Liver (tissue), 8 donors: ENCODE measurements at regions not wholly inside any gene's neighbourhood (a gene's known extent, or its start where the extent isn't known, plus 50 kb on each side); places are given as distances from the start of the nearest gene placed in this dataset.

Experiments used
- DNase-seq: peaks from one replicate; pipeline ENCODE4 v3.0.0-alpha.2; 2017; ENCODE audit warnings: low spot score
- H3K27ac ChIP-seq, 2 donors: one replicate each; pipeline ENCODE4 v1.7.0; 2013; ENCODE audit warnings: inconsistent platforms in 2 of 2, low read length in 2 of 2, control low read depth in 1 of 2, low read depth in 1 of 2, mild to moderate bottlenecking in 1 of 2
- H3K27me3 ChIP-seq, 4 donors: one replicate each; pipeline versions ENCODE4 v1.6.1 to v1.7.0; 2013; ENCODE audit warnings: low read length in 3 of 4, inconsistent platforms in 1 of 4, mild to moderate bottlenecking in 1 of 4, moderate library complexity in 1 of 4; ENCODE audit not compliant: control insufficient read depth in 4 of 4, insufficient read depth in 4 of 4
- H3K36me3 ChIP-seq, 4 donors: one replicate each; pipeline versions ENCODE4 v1.6.1 to v1.7.0; 2013; ENCODE audit warnings: low read length in 3 of 4, mild to moderate bottlenecking in 3 of 4, low read depth in 1 of 4, moderate library complexity in 1 of 4; ENCODE audit not compliant: control insufficient read depth in 4 of 4, insufficient read depth in 3 of 4
- H3K4me1 ChIP-seq, 4 donors: one replicate each; pipeline versions ENCODE4 v1.6.1 to v1.7.0; 2013; ENCODE audit warnings: low read length in 3 of 4, mild to moderate bottlenecking in 3 of 4, moderate library complexity in 1 of 4; ENCODE audit not compliant: control insufficient read depth in 4 of 4, insufficient read depth in 4 of 4
- H3K4me3 ChIP-seq, 3 donors: one replicate each; pipeline versions ENCODE4 v1.6.1 to v1.7.0; 2013; ENCODE audit warnings: low read length in 3 of 3, control low read depth in 1 of 3, low read depth in 1 of 3, mild to moderate bottlenecking in 1 of 3
- H3K9ac ChIP-seq, 2 donors: one replicate each; pipeline ENCODE4 v1.7.0; 2013; ENCODE audit warnings: low read length in 2 of 2, mild to moderate bottlenecking in 2 of 2, moderate library complexity in 2 of 2, control low read depth in 1 of 2, low read depth in 1 of 2
- H3K9me3 ChIP-seq, 4 donors: one replicate each; pipeline versions ENCODE4 v1.6.1 to v1.7.0; 2013; ENCODE audit warnings: low read length in 3 of 4; ENCODE audit not compliant: control insufficient read depth in 4 of 4
- CTCF ChIP-seq: fragments of 150-350 bp; IDR thresholded peaks from 2 replicates; pipeline ENCODE4 v1.5.1; 2017; ENCODE audit warnings: improper control_type of control experiment, low read depth, low read length; ENCODE audit not compliant: missing input control
- EGR1 ChIP-seq, 2 donors: IDR thresholded peaks; 2 replicates each; pipeline ENCODE4 v1.6.1; 2016 to 2018; ENCODE audit warnings: antibody characterized with exemption in 2 of 2, low read depth in 2 of 2
- FOXA1 ChIP-seq: IDR thresholded peaks from 2 replicates; pipeline ENCODE4 v1.6.1; 2016; ENCODE audit warnings: antibody characterized with exemption
- FOXA2 ChIP-seq: IDR thresholded peaks from 2 replicates; pipeline ENCODE4 v1.6.1; 2016; ENCODE audit warnings: antibody characterized with exemption
- GABPA ChIP-seq, 2 donors: IDR thresholded peaks in 1 of 2; conservative IDR thresholded peaks in 1 of 2; 2 replicates each; pipeline ENCODE4 v1.6.1; 2016; ENCODE audit warnings: antibody characterized with exemption in 2 of 2, mild to moderate bottlenecking in 1 of 2, moderate library complexity in 1 of 2
- HNF4A ChIP-seq, 2 donors: conservative IDR thresholded peaks; 2 replicates each; pipeline ENCODE4 v1.6.1; 2016; ENCODE audit warnings: antibody characterized with exemption in 2 of 2, mild to moderate bottlenecking in 2 of 2
- HNF4G ChIP-seq: IDR thresholded peaks from 2 replicates; pipeline ENCODE4 v1.6.1; 2016; ENCODE audit warnings: antibody characterized with exemption
- JUND ChIP-seq, 2 donors: IDR thresholded peaks; 2 replicates each; pipeline ENCODE4 v1.6.1; 2016; ENCODE audit warnings: antibody characterized with exemption in 2 of 2
- NR2F2 ChIP-seq: IDR thresholded peaks from 2 replicates; pipeline ENCODE4 v1.6.1; 2016; ENCODE audit warnings: antibody characterized with exemption
- RAD21 ChIP-seq, 2 donors: IDR thresholded peaks; 2 replicates each; pipeline ENCODE4 v1.6.1; 2016; ENCODE audit warnings: antibody characterized with exemption in 2 of 2, mild to moderate bottlenecking in 2 of 2
- RXRA ChIP-seq, 2 donors: IDR thresholded peaks; 2 replicates each; pipeline ENCODE4 v1.6.1; 2017 to 2018; ENCODE audit warnings: antibody characterized with exemption in 2 of 2, mild to moderate bottlenecking in 1 of 2
- SP1 ChIP-seq: IDR thresholded peaks from 2 replicates; pipeline ENCODE4 v1.6.1; 2018; ENCODE audit warnings: antibody characterized with exemption, mild to moderate bottlenecking
- TAF1 ChIP-seq: conservative IDR thresholded peaks from 2 replicates; pipeline ENCODE4 v1.6.1; 2016; ENCODE audit warnings: antibody characterized with exemption, mild to moderate bottlenecking
- YY1 ChIP-seq: IDR thresholded peaks from 2 replicates; pipeline ENCODE4 v1.6.1; 2016; ENCODE audit warnings: antibody characterized with exemption, mild to moderate bottlenecking
- ZBTB33 ChIP-seq: IDR thresholded peaks from 2 replicates; pipeline ENCODE4 v1.6.1; 2016; ENCODE audit warnings: antibody characterized with exemption
- WGBS: extraction: QIAGEN DNeasy Blood & Tissue Kit; methylation state at CpG from one replicate; pipeline ENCODE4 v1.1.7; 2013; 5-methylcytosine and 5-hydroxymethylcytosine counted together
- donor health status: healthy.
- donor health status: healthy.
- donor health status: healthy.
- donor health status: healthy.
- donor health status: healthy.

GRCh38 chr1:2864203-2864905 is 62.9 kb upstream of the TTC34 start:
- Histone ChIP-seq H3K4me1 (no peaks in the 10 kb centered on the region), H3K9ac (no peak overlapping the region), H3K27ac (no peak overlapping the region), H3K9me3 (no peaks in the 10 kb centered on the region), H3K27me3 (no peaks in the 10 kb centered on the region), H3K36me3 (no peaks in the 10 kb centered on the region), H3K4me3 (no peak overlapping the region)
- WGBS, result 60% methylated on average over 29 of the region's 29 CpGs
- DNase-seq, result no peak
- TF ChIP-seq EGR1 (IDR thresholded peaks at IDR 0.05; ENCODE audit: low read depth in 2 of 2) (no peak), RAD21 (IDR thresholded peaks at IDR 0.05) (no peak), RXRA (IDR thresholded peaks at IDR 0.05) (no peak), ZBTB33 (no peak), GABPA (IDR thresholded peaks at IDR 0.05 in 1 of 2, conservative IDR thresholded peaks at IDR 0.05 in 1 of 2) (no peak), HNF4A (conservative IDR thresholded peaks at IDR 0.05) (no peak), HNF4G (no peak), NR2F2 (no peak), TAF1 (no peak), CTCF (no peak), FOXA2 (no peak), FOXA1 (no peak), JUND (IDR thresholded peaks at IDR 0.05) (no peak)

GRCh38 chr1:2865000-2865399 is 63.5 kb upstream of the TTC34 start:
- Histone ChIP-seq H3K27ac (no peak overlapping the region), H3K4me1 (no peaks in the 10 kb centered on the region), H3K9ac (no peak overlapping the region), H3K27me3 (no peaks in the 10 kb centered on the region), H3K4me3 (no peak overlapping the region), H3K36me3 (no peaks in the 10 kb centered on the region), H3K9me3 (no peaks in the 10 kb centered on the region)
- no peak for DNase-seq
- 65% methylated on average over 9 of the region's 9 CpGs for WGBS
- TF ChIP-seq JUND (IDR thresholded peaks at IDR 0.05) (no peak), YY1 (no peak), SP1 (no peak), HNF4G (no peak), TAF1 (no peak), GABPA (IDR thresholded peaks at IDR 0.05 in 1 of 2, conservative IDR thresholded peaks at IDR 0.05 in 1 of 2) (no peak), RAD21 (IDR thresholded peaks at IDR 0.05) (no peak), RXRA (IDR thresholded peaks at IDR 0.05) (no peak), EGR1 (IDR thresholded peaks at IDR 0.05; ENCODE audit: low read depth in 2 of 2) (no peak)
